Neural cell (in vitro differentiated cells): ENCODE measurements at regions not wholly inside any gene's neighbourhood (a gene's known extent, or its start where the extent isn't known, plus 50 kb on each side); places are given as distances from the start of the nearest gene placed in this dataset.

Experiments
- H2AFZ ChIP-seq: fragments of 200-600, 300-800 bp; sonication (generic), shearing (Covaris generic); 2 replicates; pipeline ENCODE4 v1.6.0; 2014; ENCODE audit warnings: low read depth, mild to moderate bottlenecking, antibody characterized with exemption, low read length, moderate library complexity
- H3F3A ChIP-seq: fragments of 200-600 bp; shearing (Covaris generic); 2 replicates; pipeline ENCODE4 v1.6.1; 2016; ENCODE audit warnings: mild to moderate bottlenecking, moderate library complexity, mixed read lengths, antibody characterized with exemption, low read length; ENCODE audit not compliant: insufficient read depth, poor library complexity, severe bottlenecking
- H3K27ac ChIP-seq: fragments of 200-600, 300-800 bp; sonication (generic), shearing (Covaris generic); 2 replicates; pipeline ENCODE4 v1.5.1; 2014; ENCODE audit warnings: mild to moderate bottlenecking, low read length, moderate library complexity
- H3K27me3 ChIP-seq: fragments of 300-800, 200-600 bp; sonication (generic), shearing (Covaris generic); 2 replicates; pipeline ENCODE4 v1.6.0; 2014; ENCODE audit warnings: mild to moderate bottlenecking, low read depth, low read length, moderate library complexity; ENCODE audit not compliant: insufficient read depth
- H3K36me3 ChIP-seq: fragments of 300-800, 200-600 bp; sonication (generic), shearing (Covaris generic); 2 replicates; pipeline ENCODE4 v1.5.1; 2014; ENCODE audit warnings: mild to moderate bottlenecking, antibody characterized with exemption, low read length, moderate library complexity; ENCODE audit not compliant: insufficient read depth
- H3K4me2 ChIP-seq: fragments of 300-800, 200-600 bp; sonication (generic), shearing (Covaris generic); 2 replicates; pipeline ENCODE4 v1.6.0; 2014; ENCODE audit warnings: mild to moderate bottlenecking, low read length
- H3K4me3 ChIP-seq: fragments of 300-800, 200-600 bp; sonication (generic), shearing (Covaris generic); 2 replicates; pipeline ENCODE4 v1.5.1; 2014; ENCODE audit warnings: mild to moderate bottlenecking, low read length, moderate library complexity
- H3K79me2 ChIP-seq: fragments of 200-600 bp; shearing (Covaris generic); replicated peaks from 2 replicates; pipeline ENCODE4 v1.6.0; 2014; ENCODE audit warnings: mild to moderate bottlenecking, low read length, moderate library complexity; ENCODE audit not compliant: insufficient read depth
- H3K9ac ChIP-seq: fragments of 300-800, 200-600 bp; sonication (generic), shearing (Covaris generic); 2 replicates; pipeline ENCODE4 v1.6.1; 2016; ENCODE audit warnings: mild to moderate bottlenecking, low read length, mixed read lengths
- H3K9me2 ChIP-seq: fragments of 200-600 bp; shearing (Covaris generic); 2 replicates; pipeline ENCODE4 v1.6.1; 2016; ENCODE audit warnings: mild to moderate bottlenecking, low read length, mixed read lengths; ENCODE audit not compliant: insufficient read depth
- H3K9me3 ChIP-seq: fragments of 200-600, 300-800 bp; sonication (generic), shearing (Covaris generic); 2 replicates; pipeline ENCODE4 v1.6.1; 2016; ENCODE audit warnings: mild to moderate bottlenecking, mixed run types, low read length, moderate library complexity, mixed read lengths
- H4K20me1 ChIP-seq: fragments of 200-600 bp; shearing (Covaris generic); 2 replicates; pipeline ENCODE4 v1.6.1; 2016; ENCODE audit warnings: mild to moderate bottlenecking, mixed run types; ENCODE audit not compliant: insufficient read depth
- EP300 ChIP-seq: fragments of 450-650 bp; conservative IDR thresholded peaks from 2 replicates; pipeline ENCODE4 v1.6.1; 2014; ENCODE audit warnings: antibody characterized with exemption, mild to moderate bottlenecking, moderate library complexity; ENCODE audit not compliant: poor library complexity, severe bottlenecking
- EZH2 ChIP-seq: fragments of 200-600, 300-800 bp; shearing (Covaris generic), sonication (generic); IDR thresholded peaks from 2 replicates; pipeline ENCODE4 v1.6.1; 2014; ENCODE audit warnings: antibody characterized with exemption, low read length, borderline replicate concordance, mild to moderate bottlenecking; ENCODE audit not compliant: insufficient read depth, poor library complexity, severe bottlenecking
- MXI1 ChIP-seq: fragments of 450-650 bp; conservative IDR thresholded peaks from 2 replicates; pipeline ENCODE4 v1.6.1; 2014; ENCODE audit warnings: antibody characterized with exemption, mild to moderate bottlenecking; ENCODE audit not compliant: poor library complexity, severe bottlenecking
- POLR2AphosphoS5 ChIP-seq: IDR thresholded peaks from 2 replicates; pipeline ENCODE4 v1.6.1; 2012
- RAD21 ChIP-seq: fragments of 450-650 bp; conservative IDR thresholded peaks from 2 replicates; pipeline ENCODE4 v1.6.1; 2014; ENCODE audit warnings: antibody characterized with exemption, mild to moderate bottlenecking, moderate library complexity
- REST ChIP-seq: IDR thresholded peaks from 2 replicates; pipeline ENCODE4 v1.6.1; 2012; ENCODE audit warnings: borderline replicate concordance
- SMC3 ChIP-seq: fragments of 450-650 bp; conservative IDR thresholded peaks from 2 replicates; pipeline ENCODE4 v1.6.1; 2014; ENCODE audit warnings: antibody characterized with exemption, mild to moderate bottlenecking, moderate library complexity; ENCODE audit not compliant: poor library complexity
- TAF1 ChIP-seq: IDR thresholded peaks from 2 replicates; pipeline ENCODE4 v1.6.1; 2012; ENCODE audit warnings: low read depth
- TF ChIP-seq, protein P1 (sequence below): fragments of 450-650 bp; IDR thresholded peaks from 2 replicates; pipeline ENCODE4 v1.5.1; 2014; ENCODE audit warnings: antibody characterized with exemption, mild to moderate bottlenecking, moderate library complexity; ENCODE audit not compliant: poor library complexity, severe bottlenecking

- Histone ChIP-seq H3K27ac (no peak overlapping the region), H3F3A (no peaks in the 10 kb centered on the region), H3K36me3 (no peaks in the 10 kb centered on the region), H4K20me1 (no peaks in the 10 kb centered on the region), H3K9me3 (no peaks in the 10 kb centered on the region), H3K9ac (no peak overlapping the region), H3K4me3 (no peak overlapping the region), H2AFZ (no peak overlapping the region), H3K27me3 (no peaks in the 10 kb centered on the region), H3K4me2 (no peak overlapping the region), H3K79me2 (no peaks in the 10 kb centered on the region), H3K9me2 (no peaks in the 10 kb centered on the region)
- TF ChIP-seq, protein P1, sequence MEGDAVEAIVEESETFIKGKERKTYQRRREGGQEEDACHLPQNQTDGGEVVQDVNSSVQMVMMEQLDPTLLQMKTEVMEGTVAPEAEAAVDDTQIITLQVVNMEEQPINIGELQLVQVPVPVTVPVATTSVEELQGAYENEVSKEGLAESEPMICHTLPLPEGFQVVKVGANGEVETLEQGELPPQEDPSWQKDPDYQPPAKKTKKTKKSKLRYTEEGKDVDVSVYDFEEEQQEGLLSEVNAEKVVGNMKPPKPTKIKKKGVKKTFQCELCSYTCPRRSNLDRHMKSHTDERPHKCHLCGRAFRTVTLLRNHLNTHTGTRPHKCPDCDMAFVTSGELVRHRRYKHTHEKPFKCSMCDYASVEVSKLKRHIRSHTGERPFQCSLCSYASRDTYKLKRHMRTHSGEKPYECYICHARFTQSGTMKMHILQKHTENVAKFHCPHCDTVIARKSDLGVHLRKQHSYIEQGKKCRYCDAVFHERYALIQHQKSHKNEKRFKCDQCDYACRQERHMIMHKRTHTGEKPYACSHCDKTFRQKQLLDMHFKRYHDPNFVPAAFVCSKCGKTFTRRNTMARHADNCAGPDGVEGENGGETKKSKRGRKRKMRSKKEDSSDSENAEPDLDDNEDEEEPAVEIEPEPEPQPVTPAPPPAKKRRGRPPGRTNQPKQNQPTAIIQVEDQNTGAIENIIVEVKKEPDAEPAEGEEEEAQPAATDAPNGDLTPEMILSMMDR, result no peak
- TF ChIP-seq MXI1 (no peak), POLR2AphosphoS5 (no peak), EP300 (no peak), EZH2 (no peak), RAD21 (no peak), REST (no peak), SMC3 (no peak), TAF1 (no peak)
Measured at GRCh38 chr6:44059359-44060346, 67.6 kb downstream of the MRPL14 start.

DNA sequence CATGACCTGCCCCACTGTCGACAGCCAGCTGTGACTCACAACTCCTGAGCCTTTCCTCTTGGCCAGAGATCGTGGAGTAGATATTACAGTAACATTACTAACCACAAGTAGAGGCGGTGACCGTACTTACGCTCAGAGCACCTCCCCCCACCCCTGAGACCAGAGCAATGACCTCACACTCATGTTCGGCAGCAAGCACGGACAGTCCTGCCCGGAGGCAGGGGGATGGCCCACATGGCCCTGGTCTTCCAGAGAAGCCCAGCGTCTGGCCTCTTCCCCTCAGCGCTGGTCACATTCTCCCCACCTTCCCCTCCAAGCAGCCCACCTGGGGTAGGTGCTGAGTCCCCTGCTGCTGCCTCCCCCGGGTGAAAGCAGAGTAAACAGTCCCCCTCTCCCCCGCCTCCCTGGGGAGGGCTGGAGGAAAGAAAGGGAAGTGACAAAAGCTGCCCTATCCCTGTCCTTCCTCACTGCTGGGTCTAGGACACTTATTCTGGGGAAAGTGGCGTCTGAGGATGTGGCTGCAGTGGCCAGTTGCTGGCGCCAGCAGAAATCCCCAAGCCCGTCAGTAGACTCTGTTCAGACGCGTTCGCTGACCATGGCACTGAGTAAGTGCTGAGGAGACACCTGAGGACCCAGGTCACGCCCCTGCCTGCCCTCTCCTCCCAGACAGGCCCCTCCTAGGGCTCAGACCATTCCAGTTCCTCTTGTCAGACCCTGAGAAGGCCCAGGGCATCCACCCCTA is 68.5 kb downstream of the MRPL14 start:
- H2AFZ ChIP-seq, result no peak overlapping the region
- H3K27ac ChIP-seq, result no peak overlapping the region

More for the DNA sequence above, 68.5 kb downstream of the MRPL14 start:
- H3K4me2 ChIP-seq, result no peak overlapping the region
- no peaks in the 10 kb centered on the region for H3K9me2 ChIP-seq
- no peaks in the 10 kb centered on the region for H3F3A ChIP-seq
- no peaks in the 10 kb centered on the region for H3K36me3 ChIP-seq
- H4K20me1 ChIP-seq, result no peaks in the 10 kb centered on the region
- H3K9ac ChIP-seq, result no peak overlapping the region
- TF ChIP-seq EZH2 (no peak), POLR2AphosphoS5 (no peak), RAD21 (no peak)
- no peaks in the 10 kb centered on the region for H3K9me3 ChIP-seq
- H3K79me2 ChIP-seq, result no peaks in the 10 kb centered on the region
- H3K4me3 ChIP-seq, result no peak overlapping the region
- H3K27me3 ChIP-seq, result no peaks in the 10 kb centered on the region
